Superior temporal gyrus (tissue), 1 donor: ENCODE measurements at regions not wholly inside any gene's neighbourhood (a gene's known extent, or its start where the extent isn't known, plus 50 kb on each side); places are given as distances from the start of the nearest gene placed in this dataset.

Experiments
- DNase-seq: peaks from one replicate; pipeline ENCODE4 v3.0.0-alpha.2; 2016; ENCODE audit errors: extremely low spot score

GRCh38 chr2:8395718-8396117 is 286.1 kb upstream of the ID2 start:
- no peak for DNase-seq

GRCh38 chr2:8398040-8398668 is 283.7 kb upstream of the ID2 start:
- no peak for DNase-seq

GRCh38 chr2:8399731-8400130 is 282.1 kb upstream of the ID2 start:
- DNase-seq: no peak

- DNase-seq: no peak
These were observed 281.7 kb upstream of the ID2 start for GRCh38 chr2:8400196-8400595.

- DNase-seq: no peak
These were observed 279.6 kb upstream of the ID2 start for GRCh38 chr2:8402222-8402621.

- no peak for DNase-seq
These were observed 278.0 kb upstream of the ID2 start for GRCh38 chr2:8403876-8404275.

GRCh38 chr2:8405334-8405733 is 276.5 kb upstream of the ID2 start:
- DNase-seq: no peak

GRCh38 chr2:8406271-8406670 is 275.6 kb upstream of the ID2 start:
- no peak for DNase-seq

GRCh38 chr2:8407332-8407731 is 274.5 kb upstream of the ID2 start:
- no peak for DNase-seq

- DNase-seq: peak; percentile 23
These were observed 273.0 kb upstream of the ID2 start for GRCh38 chr2:8408560-8409460.

GRCh38 chr2:8409461-8410260 is 272.2 kb upstream of the ID2 start:
- DNase-seq: no peak

GRCh38 chr2:8412082-8412481 is 269.8 kb upstream of the ID2 start:
- no peak for DNase-seq

- peak; percentile 26 for DNase-seq
These were observed 269.3 kb upstream of the ID2 start for GRCh38 chr2:8412586-8412985.

- no peak for DNase-seq
These were observed 268.2 kb upstream of the ID2 start for GRCh38 chr2:8413589-8414135.

- no peak for DNase-seq
These were observed 266.6 kb upstream of the ID2 start for GRCh38 chr2:8414946-8415879.

- no peak for DNase-seq
These were observed 265.8 kb upstream of the ID2 start for GRCh38 chr2:8416001-8416571.

- no peak for DNase-seq
These were observed 264.7 kb upstream of the ID2 start for GRCh38 chr2:8416849-8417832.

- no peak for DNase-seq
These were observed 263.1 kb upstream of the ID2 start for GRCh38 chr2:8418721-8419120.

GRCh38 chr2:8421658-8422449 is 260.0 kb upstream of the ID2 start:
- DNase-seq: no peak
